Effector CD4-positive, alpha-beta T cell (primary cell): ENCODE measurements at regions not wholly inside any gene's neighbourhood (a gene's known extent, or its start where the extent isn't known, plus 50 kb on each side); places are given as distances from the start of the nearest gene placed in this dataset.
"Not testable (repeated sequence)": the region's sequence is repeated elsewhere in the genome, so short reads cannot be mapped to it uniquely, and the experiment has no call there.

Source experiments
- DNase-seq: peaks from one replicate; pipeline ENCODE4 v3.0.0-alpha.2; 2020

DNA sequence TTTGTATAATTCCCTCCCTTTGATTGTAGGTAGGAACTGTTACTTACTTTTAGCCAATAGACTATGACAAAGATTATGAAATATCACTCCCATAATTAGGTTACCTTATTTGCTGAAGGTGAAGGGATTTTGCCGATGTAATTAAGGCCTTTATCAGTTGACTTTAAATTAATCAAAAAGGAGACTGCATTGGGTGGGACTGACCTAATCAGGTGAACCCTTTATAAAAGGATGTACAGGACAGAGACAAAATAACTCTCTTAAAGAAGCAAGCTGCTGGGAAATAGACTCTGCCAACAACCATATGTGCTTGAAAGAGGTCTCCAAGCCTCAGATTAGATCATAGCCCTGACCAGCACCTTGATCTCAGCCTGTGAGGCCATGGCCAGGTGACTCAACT lies 167.6 kb downstream of the SOX3 start:
- no peak for DNase-seq

DNA sequence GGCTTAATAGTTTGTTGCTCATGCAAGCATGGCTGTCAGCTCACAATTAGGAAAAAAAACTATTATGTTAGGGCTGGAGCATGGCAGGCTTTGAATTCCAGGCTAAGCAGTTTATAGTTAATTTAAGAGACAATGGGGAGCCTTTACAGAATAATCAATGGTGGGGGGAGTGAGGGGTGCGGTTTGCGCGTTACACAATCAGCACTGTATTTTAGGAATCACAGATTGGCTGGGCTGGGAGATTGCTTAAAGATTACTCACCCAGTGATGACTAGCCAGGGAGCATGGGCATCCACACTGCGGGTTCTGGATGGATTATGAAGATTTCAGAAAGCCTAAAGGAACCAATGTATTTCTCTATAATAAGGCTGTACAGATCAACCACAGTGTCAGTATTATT lies 186.6 kb downstream of the SOX3 start:
- DNase-seq: no peak

DNA sequence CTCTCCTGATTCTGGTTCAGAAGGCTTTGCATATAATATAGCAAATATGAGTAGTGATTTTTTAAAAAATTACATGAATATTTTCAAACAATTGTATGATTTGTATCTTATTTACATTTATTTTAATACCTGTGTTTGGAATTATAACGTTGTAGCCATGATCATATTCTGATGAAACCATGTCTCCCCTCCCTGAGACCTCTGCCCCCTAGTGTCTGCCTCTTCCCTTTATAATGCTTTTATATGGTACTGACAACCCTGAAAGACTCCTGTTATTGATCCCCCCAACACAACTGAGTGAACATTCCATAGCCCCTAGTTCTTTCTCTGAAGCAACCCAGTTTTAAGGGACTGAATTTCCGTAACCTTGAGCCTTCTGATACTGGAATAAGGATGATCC lies 187.4 kb downstream of the SOX3 start:
- no peak for DNase-seq

DNA sequence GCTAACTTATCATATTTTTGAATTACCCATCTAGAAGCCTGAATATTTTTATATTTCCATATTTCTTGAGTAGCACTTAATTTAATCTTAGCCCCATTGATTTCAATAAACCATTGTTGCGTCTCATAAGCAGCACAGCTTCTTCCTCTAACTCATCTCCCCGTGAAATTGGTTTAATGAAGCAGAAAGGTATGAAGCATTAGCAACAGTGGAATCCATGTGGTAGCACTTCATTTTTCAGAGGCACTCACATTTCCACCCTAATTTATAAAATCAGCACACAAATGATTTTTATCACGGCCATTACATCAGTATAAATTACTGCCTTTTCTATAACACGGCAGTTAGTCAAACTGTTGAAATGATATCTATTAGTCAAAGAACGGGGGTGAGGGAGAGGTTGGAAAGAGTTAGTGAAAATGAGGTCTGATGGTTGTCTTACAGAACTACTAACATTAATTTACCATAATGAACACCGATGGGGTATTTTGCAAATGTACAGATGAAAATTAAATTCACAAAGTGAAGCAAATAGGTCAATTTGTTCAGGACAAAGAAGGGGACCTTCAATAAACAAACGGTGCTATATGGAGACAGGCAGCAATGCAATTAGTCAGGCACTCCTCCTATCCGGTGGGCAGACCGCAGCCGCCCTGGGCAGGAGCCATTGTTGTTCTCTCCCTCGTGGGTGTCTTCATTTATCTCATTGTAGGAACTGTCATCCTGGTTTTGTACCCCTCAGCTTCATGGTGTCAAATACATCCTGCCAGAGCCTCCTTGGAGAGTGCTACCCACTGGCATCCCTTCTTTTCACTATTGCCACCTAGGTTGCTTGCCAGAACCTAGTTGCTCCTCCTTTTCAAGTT lies 205.7 kb downstream of the SOX3 start:
- no peak for DNase-seq

DNA sequence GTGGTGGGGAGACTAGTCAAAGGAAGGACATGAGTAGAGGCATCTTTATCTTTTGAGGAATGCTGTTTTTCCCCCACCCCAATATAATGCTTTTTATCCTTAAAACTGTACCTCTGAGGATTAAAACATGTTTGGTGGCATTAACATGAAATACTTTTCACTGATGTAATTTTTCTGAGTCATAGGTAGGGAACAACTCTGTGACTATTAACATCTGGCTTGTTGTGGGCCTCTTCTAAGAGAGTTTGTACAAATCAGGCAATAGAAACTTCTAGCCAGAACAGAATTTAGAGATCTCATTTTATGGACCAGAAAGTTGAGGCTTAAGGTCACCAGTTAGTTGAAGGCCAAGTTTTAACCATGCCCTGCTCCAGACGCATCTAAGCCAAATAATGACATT lies 207.6 kb downstream of the SOX3 start:
- DNase-seq: no peak

DNA sequence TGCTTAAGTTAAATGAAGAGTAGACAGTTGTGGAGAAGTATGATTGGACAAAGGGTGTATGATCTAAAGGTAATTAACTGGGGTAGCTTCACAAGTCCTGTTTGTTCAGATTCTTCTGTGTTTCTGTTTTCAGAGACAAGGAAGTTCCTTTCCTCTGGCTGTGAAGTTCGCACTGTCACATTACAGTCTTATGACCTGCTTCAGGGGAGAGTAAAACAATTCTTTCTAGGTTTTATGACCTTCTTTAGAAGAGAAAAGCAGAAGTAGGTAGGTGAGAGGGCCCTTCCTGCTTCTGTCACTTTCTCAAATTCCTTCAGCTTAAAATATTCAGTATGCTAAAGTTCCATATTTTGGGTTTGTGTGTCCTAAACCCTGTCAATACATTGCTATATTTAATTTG lies 211.9 kb downstream of the SOX3 start:
- DNase-seq: no peak

DNA sequence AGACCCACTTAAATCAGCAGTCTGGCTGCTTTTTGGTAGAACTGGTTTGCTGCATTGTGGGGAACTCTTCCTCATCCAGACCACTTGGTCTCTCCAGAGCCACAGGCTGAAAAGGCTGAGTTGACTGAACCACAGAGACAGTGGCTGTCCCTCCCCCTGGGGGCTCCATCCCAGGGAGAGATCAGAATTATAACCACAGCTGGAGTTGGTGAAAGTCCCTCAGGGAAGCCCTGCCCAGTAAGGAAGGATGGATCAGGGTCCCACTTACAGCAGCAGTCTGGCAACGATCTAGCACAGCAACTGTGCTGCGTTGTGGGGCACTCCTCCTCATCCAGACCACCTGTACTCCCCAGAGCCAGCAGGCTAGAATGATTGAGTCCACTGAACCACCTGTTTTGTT lies 212.7 kb downstream of the SOX3 start:
- DNase-seq: no peak

DNA sequence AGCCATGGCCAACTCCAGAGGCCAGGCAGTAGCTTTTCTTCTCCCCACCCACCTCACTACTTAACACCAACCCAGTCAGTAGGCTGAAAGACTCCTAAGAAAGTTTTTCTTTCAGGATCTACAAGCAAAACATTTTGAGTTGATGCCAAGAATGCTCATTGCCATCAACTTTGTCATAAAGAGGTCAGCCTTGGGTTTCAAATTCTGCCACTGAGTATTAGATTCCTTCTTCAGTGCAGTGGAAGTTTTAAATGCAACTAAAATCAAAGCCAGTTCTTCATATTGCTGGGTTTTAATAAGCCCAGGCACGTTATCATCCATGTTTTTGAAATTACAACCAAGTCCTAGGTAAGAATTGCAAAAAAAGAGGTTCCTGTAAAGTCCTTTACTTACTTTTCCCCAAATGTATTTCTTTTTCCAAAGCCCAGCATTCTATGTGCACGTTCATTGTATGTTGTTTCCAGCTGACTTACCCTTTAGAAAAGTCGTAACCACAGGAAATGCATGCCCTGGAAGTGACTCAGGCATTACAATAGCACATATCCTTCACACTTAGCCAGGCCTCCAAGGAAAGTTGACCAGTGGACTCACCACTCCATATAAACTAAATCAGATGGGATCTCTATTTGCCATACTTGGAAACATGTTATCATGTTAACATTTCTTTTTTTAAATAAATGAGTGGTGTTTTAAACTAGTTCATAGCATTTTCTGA lies 229.9 kb downstream of the SOX3 start:
- no peak for DNase-seq

DNA sequence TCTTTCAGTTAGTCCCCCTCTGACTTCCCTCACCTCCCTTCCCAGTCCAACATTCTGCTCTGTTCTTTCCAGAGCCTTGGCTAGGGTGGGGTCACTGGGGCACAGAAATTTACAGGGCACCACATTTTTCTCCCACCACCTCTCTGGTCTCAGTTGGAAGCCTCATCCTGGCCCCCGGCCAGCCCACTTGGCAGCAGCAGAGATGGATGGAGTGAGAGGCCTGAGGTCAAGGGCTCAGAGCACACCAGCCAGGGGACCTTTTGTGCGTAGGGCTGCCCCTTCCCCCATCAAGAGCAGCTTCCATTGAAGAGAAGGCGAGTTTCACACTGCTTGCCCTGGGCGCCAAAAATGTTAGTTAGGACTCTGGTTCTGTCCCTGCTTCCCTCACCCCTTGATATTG lies 230.9 kb downstream of the SOX3 start:
- no peak for DNase-seq

DNA sequence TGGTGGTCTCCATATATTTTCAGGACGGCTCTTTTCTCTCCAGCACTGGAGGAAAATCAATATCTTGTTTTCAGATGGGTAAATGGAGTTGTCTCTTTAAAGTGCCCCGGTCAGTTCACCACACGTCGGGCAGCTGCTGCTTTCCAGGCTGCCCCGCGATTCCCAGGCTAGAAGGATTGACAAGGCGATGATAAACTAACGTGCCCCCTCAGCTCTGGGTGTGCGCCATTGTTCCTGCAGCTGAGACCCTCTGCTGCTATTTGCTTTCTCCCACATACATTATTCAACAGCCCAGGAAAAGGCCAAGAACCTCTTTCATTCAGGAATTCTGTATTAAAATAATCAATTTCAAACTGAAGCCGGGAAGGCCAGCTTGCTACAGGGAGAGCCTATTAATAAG lies 254.5 kb downstream of the SOX3 start:
- DNase-seq: no peak

DNA sequence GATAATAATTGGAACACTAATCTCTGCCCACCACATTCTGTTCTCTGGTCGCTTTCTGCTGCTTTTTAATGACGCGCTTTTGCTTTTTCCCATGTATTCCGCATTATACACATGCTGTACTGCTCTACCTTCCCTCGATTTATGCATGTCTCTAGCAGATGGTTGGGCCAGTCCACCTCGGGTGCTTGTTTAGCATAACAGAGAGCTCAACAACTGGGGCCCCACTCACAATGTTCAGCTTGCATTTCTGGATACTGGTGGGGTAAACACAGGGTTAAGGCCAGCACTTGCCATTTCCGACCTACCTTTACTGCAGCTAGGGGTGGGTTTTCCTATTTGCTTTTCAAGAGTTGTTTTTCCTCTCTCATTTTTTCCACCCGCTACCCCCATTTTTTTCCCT lies 255.8 kb downstream of the SOX3 start:
- DNase-seq: no peak

DNA sequence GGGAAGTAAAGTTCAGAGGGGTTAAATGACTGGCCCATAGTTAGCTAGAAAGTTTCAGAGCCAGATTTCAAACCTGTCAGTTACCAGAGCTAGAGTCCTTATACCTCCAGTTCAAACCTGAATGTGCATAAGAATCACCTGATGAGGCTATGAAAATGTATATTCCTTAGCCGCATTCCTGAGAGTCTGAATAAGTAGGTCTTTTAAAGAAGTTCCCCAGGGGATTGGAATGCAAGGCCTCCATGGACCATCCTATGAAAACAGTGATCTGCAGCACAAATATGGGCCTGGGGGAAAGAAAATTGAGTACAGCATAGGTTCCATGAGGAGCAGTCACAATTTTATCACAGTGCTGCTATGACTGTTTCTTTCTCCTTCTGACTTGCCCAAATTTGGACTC lies 263.9 kb upstream of the CXorf66 start:
- no peak for DNase-seq

DNA sequence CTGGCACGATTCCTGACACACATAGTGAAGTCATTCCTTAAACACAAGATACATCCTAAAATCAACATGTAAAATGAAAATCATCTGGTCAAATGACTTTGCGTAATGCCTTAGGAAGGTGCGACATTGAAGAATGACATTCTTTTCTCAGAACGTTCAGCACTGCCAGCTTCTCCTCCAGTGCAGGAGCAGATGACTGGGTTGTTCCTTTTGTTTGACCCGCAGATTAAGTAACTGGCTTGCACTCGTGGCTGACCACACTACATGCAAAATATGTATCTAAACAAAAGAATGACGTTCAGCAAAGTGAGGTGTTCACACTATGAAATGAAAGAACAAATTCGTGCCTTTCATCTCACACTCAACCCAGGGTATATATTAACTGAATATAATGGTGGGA lies 260.7 kb upstream of the CXorf66 start:
- DNase-seq: not testable (repeated sequence)

DNA sequence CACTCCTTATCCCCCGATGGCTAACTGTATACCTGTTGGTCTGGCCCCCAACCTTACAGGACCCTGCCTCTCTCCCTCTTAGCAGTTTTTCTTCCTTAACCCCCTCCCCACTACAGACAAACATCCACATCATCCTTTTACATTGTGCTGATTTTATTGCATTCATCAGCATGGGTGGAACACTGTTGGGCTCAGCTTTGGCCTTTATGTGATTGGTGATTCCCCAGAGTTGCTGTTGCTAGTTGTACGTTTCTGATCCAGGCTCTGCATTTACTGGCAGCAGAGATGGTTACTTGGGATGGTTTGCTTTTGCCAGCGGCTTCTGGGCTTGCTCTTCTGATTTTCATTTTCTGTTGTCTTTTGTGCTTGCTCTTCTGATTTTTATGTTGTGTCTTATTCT lies 250.6 kb upstream of the CXorf66 start:
- DNase-seq: not testable (repeated sequence)

DNA sequence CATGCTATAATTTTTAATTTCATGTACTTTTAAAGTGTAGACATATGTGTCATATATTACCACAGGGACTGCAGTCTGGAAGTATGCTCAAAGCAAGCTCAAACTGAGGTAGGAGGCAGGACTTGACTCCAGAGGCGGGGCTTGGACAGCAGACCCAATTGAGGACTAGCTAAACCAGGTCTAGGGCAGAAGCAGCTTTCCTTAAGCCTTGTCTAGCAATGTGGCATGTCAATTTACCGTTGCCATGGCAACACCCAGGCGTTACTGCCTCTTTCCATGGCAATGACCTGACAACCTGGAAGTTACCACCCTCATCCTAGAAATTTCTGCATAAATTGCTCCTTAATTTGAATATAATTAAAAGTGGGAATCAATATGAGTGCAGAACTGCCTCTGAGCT lies 249.2 kb upstream of the CXorf66 start:
- not testable (repeated sequence) for DNase-seq

DNA sequence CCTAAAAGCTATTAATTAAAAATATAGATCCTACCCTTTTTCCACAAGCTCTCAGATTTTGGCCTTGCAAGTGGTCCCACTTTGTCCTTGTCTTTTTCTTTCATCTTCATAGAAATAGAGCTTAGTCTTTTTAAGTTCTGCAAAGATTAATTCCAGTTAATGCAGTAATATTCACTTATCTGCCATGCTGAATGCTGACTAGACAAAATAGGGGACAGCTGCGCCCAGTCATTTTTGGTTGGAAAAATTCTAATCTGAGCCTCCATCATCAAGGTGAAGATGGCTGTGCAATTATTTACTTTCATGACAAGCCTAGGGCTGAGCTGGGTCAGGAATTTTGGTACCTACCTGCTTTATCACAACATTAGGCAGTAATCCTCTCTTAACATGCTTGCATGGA lies 241.3 kb upstream of the CXorf66 start:
- no peak for DNase-seq

DNA sequence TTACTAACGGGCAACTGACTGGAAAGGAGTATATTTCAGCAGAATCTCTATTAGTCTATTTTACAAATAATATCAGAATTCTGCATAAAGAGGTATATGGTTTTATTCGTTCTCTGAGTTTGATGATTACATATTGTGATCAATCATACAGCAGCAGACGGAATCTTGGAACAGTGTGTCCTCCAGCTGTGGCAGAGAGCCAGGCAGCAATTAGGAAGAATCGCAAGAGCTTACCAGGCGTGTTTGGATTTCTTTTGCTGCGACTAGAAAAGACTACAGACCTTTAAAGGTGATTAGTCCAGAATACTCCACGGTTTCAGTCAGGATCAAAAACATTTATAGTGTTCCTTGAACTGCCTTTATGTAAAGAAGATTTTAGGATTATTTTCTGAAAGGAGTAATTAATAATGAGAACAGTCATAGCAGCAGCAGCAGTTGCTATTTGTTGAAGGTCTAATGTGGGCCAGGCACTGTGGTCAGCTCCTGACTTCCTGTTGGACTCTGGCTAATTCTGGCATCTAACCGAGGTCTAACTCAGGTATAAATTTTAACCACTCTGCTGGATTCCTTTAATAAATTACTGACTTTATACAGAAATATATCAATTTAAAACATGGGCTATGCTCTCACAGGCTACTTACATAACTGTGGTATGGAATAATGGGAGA lies 225.3 kb upstream of the CXorf66 start:
- DNase-seq: no peak

DNA sequence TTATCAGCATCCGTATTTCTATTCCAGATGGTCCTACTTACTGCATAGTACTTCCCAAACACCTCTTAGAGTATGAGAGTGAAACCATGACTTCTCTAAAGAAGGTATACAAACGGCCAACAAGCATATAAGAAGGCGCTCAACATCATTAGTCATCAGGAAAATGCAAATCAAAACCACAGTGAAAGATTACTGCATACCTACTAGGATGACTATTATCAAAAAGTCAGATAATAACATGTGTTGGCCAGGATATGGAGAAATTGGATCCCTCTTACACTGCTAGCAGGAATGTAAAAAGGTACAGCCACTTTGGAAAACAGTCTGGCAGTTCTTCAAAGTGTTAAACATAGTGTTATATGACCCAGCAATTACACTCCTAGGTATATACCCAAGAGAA lies 215.3 kb upstream of the CXorf66 start:
- no peak for DNase-seq

DNA sequence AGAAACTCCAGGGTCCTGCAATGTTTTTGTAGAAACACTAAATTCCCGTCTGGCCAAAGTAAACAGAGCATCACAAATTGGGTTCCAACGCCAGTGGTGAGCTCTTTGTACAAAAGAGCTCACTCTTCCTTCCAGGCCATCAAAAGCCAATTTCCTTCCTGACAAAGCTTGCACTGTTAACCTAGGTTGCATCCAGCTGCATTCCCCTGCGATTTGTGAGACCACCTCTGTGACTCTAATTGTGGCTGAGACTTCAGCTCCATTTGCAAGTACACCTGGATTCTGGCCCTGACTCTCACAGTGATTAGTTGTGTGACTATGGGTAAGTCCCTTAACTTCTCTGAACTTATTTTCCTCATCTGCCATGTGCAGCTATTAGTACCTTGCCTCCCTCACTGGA lies 212.5 kb upstream of the CXorf66 start:
- DNase-seq: no peak

DNA sequence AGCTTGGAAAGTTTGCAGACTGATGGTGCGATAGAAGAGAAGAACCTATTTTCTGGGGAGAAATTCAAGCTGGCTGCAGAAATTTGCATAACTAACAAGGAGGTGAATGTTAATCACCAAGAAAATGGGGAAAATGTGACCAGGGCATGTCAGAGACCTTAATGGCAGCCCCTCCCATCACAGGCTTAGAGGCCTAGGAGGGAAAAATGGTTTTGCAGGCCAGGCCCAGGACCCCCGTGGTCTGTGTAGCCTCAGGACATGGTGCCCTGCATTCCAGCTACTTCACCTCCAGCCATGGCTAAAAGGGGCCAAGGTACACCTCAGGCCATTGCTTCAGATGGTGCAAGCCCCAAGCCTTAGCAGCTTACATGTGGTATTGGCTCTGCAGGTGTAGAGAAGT lies 207.1 kb upstream of the CXorf66 start:
- no peak for DNase-seq

DNA sequence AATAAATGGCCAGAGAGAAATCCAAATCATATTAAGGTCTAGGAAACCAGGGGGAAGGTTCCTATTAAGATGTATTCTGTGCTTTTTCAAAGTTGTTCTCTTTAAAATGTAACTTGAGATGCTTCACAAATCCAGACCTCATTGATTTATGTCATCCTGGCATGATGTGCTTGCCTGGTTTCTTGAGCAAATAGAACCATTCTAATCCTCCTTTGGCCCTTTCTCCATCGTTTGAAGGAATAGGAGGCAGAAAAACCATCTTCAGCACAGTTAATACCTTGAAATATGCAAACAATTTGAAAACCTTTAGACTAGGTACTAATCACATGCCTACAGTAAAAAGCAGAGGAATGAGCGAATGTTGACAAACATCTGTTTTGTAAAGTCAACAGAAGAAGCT lies 202.2 kb upstream of the CXorf66 start:
- no peak for DNase-seq

DNA sequence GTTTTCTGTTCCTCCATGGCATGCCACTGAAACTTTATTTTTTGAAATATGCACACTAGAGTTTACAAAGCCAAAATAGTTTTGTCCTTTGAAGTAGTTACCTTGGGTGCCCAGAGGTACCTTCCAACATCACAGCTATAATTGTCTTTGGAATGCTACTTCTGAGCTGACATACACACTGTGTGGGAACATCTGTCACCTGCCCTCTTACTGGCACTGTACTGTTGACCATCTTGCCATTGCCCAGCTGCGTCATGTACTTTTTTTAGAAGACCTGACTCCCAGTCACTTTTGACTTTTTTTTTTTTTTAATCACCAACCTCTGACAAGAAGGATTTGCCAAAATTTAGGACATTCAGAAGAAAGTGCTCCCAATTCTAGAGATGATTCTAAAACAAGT lies 200.5 kb upstream of the CXorf66 start:
- no peak for DNase-seq

DNA sequence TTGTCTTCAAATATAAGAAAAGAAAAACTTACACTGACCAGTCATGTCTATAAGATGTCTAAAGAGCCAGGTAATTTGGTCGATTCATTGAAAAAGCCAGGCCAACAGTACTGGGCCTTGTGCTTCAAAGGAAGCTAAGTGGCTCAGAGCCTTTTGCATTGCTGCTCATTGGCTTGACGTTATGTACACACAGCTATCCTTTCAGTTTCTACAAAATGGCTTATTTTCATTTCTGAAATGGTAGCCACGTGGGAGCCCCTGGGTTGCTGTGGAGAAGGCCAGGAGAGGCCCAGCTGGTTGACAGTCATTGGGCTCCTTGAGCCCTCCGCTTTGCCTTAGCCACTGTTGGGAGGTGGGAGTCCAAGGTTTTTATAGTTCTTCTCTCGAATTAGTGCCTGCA lies 199.1 kb upstream of the CXorf66 start:
- no peak for DNase-seq
